ENCODE measurements at regions not wholly inside any gene's neighbourhood (a gene's known extent, or its start where the extent isn't known, plus 50 kb on each side); places are given as distances from the start of the nearest gene placed in this dataset.

DNA sequence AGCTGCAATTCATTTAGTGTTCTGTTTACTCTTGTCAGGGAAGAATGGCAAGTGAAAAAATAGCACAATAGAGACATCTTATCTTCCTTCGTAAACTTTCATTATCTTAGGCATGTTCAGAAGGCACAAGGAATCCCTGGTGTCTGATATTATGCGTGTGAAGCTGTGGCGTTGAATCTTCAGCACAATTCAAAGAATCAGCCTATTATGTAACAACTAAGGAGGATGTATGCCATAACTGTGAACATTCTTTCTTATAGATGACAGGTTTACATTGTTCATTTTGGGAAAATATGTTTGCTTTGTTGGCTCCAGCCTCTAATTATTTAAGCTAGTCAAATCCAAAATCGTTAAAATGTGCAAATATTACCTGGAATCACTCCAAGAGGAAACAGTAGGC is 446.1 kb downstream of the ANXA1 start:
- Histone ChIP-seq H3K27ac (no peak overlapping the region), H3K27me3 (replicated peaks) (no peaks in the 10 kb centered on the region), H3K4me3 (ENCODE audit: low read depth, low read length) (no peak overlapping the region), H3K36me3 (replicated peaks) (no peaks in the 10 kb centered on the region)
- no peak for DNase-seq
- TF ChIP-seq, protein P1, sequence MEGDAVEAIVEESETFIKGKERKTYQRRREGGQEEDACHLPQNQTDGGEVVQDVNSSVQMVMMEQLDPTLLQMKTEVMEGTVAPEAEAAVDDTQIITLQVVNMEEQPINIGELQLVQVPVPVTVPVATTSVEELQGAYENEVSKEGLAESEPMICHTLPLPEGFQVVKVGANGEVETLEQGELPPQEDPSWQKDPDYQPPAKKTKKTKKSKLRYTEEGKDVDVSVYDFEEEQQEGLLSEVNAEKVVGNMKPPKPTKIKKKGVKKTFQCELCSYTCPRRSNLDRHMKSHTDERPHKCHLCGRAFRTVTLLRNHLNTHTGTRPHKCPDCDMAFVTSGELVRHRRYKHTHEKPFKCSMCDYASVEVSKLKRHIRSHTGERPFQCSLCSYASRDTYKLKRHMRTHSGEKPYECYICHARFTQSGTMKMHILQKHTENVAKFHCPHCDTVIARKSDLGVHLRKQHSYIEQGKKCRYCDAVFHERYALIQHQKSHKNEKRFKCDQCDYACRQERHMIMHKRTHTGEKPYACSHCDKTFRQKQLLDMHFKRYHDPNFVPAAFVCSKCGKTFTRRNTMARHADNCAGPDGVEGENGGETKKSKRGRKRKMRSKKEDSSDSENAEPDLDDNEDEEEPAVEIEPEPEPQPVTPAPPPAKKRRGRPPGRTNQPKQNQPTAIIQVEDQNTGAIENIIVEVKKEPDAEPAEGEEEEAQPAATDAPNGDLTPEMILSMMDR (IDR thresholded peaks at IDR 0.05; ENCODE audit: low read depth, low read length, missing control alignments) = no peak
- in situ Hi-C loops (cut with HindIII; ENCODE audit: low pct_ligation_motif_present, low sequenced_read_pairs) = no loop called here

DNA sequence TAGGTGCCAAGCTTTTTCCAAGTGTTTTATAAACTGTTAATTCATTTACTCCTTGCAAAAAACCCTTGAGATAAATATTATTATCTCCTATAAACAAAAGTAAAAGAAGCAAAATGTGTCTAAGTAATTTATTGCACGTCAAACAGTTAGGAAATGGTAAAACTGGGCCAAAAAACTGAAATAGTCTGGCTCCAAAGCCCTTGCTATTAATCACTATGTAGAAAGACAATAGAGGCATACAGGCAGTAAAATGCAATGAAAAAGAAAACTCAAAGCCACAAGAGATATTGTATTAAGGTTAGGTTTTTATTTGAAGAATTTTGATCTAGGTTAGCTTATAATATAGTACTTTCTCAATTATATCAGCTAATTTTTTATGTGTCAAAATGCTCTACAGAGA is 457.7 kb downstream of the ANXA1 start:
- no peaks in the 10 kb centered on the region for H3K27me3 ChIP-seq (replicated peaks)
- H3K27ac ChIP-seq = no peak overlapping the region
- TF ChIP-seq, protein P1 (IDR thresholded peaks at IDR 0.05; ENCODE audit: low read depth, low read length, missing control alignments) = no peak
- no peak for DNase-seq
- no peaks in the 10 kb centered on the region for H3K36me3 ChIP-seq (replicated peaks)
- no peak overlapping the region for H3K4me3 ChIP-seq (ENCODE audit: low read depth, low read length)
- in situ Hi-C loops (cut with HindIII; ENCODE audit: low pct_ligation_motif_present, low sequenced_read_pairs) = no loop called here

DNA sequence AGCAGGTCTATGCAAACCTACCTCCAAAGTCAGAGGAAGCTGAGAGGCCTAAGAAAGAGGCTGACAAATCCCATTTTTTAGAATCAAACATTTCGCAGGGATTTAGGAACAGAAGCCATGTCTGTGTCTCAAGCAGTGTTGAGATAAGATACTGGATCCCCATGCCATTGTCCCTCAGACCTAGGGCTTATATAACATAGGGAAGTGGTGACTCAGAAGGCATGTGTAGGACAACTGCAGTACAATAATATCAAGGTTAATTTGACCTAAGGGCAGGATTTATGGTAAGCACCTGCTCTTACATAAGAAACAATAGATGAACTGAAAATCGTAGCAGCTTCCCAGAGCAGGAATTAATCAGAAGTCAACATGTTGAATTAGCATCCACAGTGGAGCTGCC is 459.4 kb downstream of the ANXA1 start:
- no peak for DNase-seq

GRCh38 chr9:73613092-73613701 is 461.5 kb downstream of the ANXA1 start:
- Histone ChIP-seq H3K27ac (no peak overlapping the region), H3K4me3 (ENCODE audit: low read depth, low read length) (no peak overlapping the region), H3K27me3 (replicated peaks) (no peaks in the 10 kb centered on the region), H3K36me3 (replicated peaks) (no peaks in the 10 kb centered on the region)
- peak; percentile 24 for DNase-seq
- TF ChIP-seq, protein P1 (IDR thresholded peaks at IDR 0.05; ENCODE audit: low read depth, low read length, missing control alignments) = no peak
- in situ Hi-C loops (cut with HindIII; ENCODE audit: low pct_ligation_motif_present, low sequenced_read_pairs) = no loop called here

More for the DNA sequence above, 459.4 kb downstream of the ANXA1 start:
- H3K4me3 ChIP-seq (ENCODE audit: low read depth, low read length) = no peak overlapping the region
- in situ Hi-C loops (cut with HindIII; ENCODE audit: low pct_ligation_motif_present, low sequenced_read_pairs) = no loop called here
- TF ChIP-seq, protein P1 (IDR thresholded peaks at IDR 0.05; ENCODE audit: low read depth, low read length, missing control alignments) = no peak
- no peak overlapping the region for H3K27ac ChIP-seq
- no peaks in the 10 kb centered on the region for H3K36me3 ChIP-seq (replicated peaks)
- no peaks in the 10 kb centered on the region for H3K27me3 ChIP-seq (replicated peaks)

- Histone ChIP-seq H3K4me3 (ENCODE audit: low read depth, low read length) (no peak overlapping the region), H3K27me3 (replicated peaks) (no peaks in the 10 kb centered on the region), H3K27ac (no peak overlapping the region), H3K36me3 (replicated peaks) (no peaks in the 10 kb centered on the region)
- DNase-seq = no peak
- TF ChIP-seq, protein P1 (IDR thresholded peaks at IDR 0.05; ENCODE audit: low read depth, low read length, missing control alignments) = no peak
- in situ Hi-C loops (cut with HindIII; ENCODE audit: low pct_ligation_motif_present, low sequenced_read_pairs) = no loop called here
These were observed 463.9 kb downstream of the ANXA1 start for GRCh38 chr9:73615557-73615956.

DNA sequence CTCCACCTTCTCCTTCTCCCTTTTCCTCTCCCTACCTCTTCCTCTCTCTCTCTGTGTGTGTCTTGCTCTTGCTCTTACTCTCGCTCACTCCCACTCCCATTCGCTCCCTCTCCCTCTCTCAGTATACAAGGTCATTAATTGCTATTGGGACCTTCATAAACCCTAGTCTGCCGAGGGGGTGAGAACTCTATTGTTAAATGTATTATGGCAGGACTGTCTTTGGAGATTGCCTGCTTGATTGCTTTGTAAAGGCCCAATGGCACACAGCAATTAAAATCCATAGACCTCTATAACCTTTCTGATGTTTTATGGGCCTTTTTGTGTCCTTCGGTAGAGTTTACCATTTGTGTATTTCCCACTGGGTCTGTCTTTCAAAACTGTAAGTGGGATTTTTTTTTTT is 465.9 kb downstream of the ANXA1 start:
- no peak for DNase-seq
- in situ Hi-C loops (cut with HindIII; ENCODE audit: low pct_ligation_motif_present, low sequenced_read_pairs) = no loop called here
- H3K36me3 ChIP-seq (replicated peaks) = no peaks in the 10 kb centered on the region
- TF ChIP-seq, protein P1 (IDR thresholded peaks at IDR 0.05; ENCODE audit: low read depth, low read length, missing control alignments) = no peak
- no peak overlapping the region for H3K4me3 ChIP-seq (ENCODE audit: low read depth, low read length)
- no peak overlapping the region for H3K27ac ChIP-seq
- no peaks in the 10 kb centered on the region for H3K27me3 ChIP-seq (replicated peaks)

Measured in brain microvascular endothelial cell (primary cell).